Ovary (tissue), 3 donors: ENCODE measurements at regions not wholly inside any gene's neighbourhood (a gene's known extent, or its start where the extent isn't known, plus 50 kb on each side); places are given as distances from the start of the nearest gene placed in this dataset.

Source experiments
- CTCF ChIP-seq, 3 donors: fragments of 450-650 bp in 2 of 3; fragments of 200-600 bp in 1 of 3; IDR thresholded peaks; one replicate each; pipeline versions ENCODE4 v1.5.1 to v1.8.0; 2016 to 2022; ENCODE audit warnings: antibody characterized with exemption in 3 of 3, mild to moderate bottlenecking in 1 of 3
- EP300 ChIP-seq: sonication (generic); formaldehyde crosslinking; IDR thresholded peaks from one replicate; pipeline ENCODE4 v1.6.1; 2017; ENCODE audit warnings: antibody characterized with exemption
- POLR2A ChIP-seq: fragments of 450-650 bp; IDR thresholded peaks from one replicate; pipeline ENCODE4 v1.6.1; 2017; ENCODE audit warnings: antibody characterized with exemption, mild to moderate bottlenecking, moderate library complexity
- donor health status: DM: no; HTN: no; CAD: no.

- TF ChIP-seq CTCF (IDR thresholded peaks at IDR 0.05): no peak
- no peak for TF ChIP-seq POLR2A
- no peak for TF ChIP-seq EP300
These were observed 154.1 kb upstream of the TNP1 start for GRCh38 chr2:217013926-217014325.
